GM10266 (cell line): ENCODE measurements at regions not wholly inside any gene's neighbourhood (a gene's known extent, or its start where the extent isn't known, plus 50 kb on each side); places are given as distances from the start of the nearest gene placed in this dataset.

Experiments
- DNase-seq: peaks from one replicate; pipeline ENCODE4 v3.0.0; 2012; ENCODE audit errors: extremely low spot score
- CTCF ChIP-seq: IDR thresholded peaks from 2 replicates; pipeline ENCODE4 v1.5.1; 2012; ENCODE audit warnings: mild to moderate bottlenecking, low read depth; ENCODE audit not compliant: control insufficient read depth, insufficient read depth; ENCODE audit errors: missing control alignments

GRCh38 chr3:42037318-42037945, 53.7 kb upstream of the TRAK1 start:
- no peak for DNase-seq
- no peak for TF ChIP-seq CTCF

GRCh38 chr3:42036483-42036823, 54.7 kb upstream of the TRAK1 start:
- DNase-seq, result no peak
- TF ChIP-seq CTCF, result no peak

GRCh38 chr3:42035816-42036482, 55.2 kb upstream of the TRAK1 start:
- DNase-seq, result no peak
- no peak for TF ChIP-seq CTCF

- no peak for DNase-seq
- TF ChIP-seq CTCF, result no peak
Observed at GRCh38 chr3:42035007-42035406, 56.1 kb upstream of the TRAK1 start.

- no peak for DNase-seq
- TF ChIP-seq CTCF, result no peak
Observed at GRCh38 chr3:42033741-42034140, 57.4 kb upstream of the TRAK1 start.

- no peak for DNase-seq
- no peak for TF ChIP-seq CTCF
Observed at GRCh38 chr3:42032693-42033349, 58.3 kb upstream of the TRAK1 start.

- no peak for TF ChIP-seq CTCF
- no peak for DNase-seq
Observed at GRCh38 chr3:42031808-42032480, 59.2 kb upstream of the TRAK1 start.
